ENCODE measurements at regions not wholly inside any gene's neighbourhood (a gene's known extent, or its start where the extent isn't known, plus 50 kb on each side); places are given as distances from the start of the nearest gene placed in this dataset.

- DNase-seq (ENCODE audit: low read depth): no peak
Measured at GRCh38 chr14:65249471-65250161, 147.3 kb upstream of the MAX start.

GRCh38 chr14:65250162-65250495 lies 147.8 kb upstream of the MAX start:
- DNase-seq (ENCODE audit: low read depth): no peak

DNA sequence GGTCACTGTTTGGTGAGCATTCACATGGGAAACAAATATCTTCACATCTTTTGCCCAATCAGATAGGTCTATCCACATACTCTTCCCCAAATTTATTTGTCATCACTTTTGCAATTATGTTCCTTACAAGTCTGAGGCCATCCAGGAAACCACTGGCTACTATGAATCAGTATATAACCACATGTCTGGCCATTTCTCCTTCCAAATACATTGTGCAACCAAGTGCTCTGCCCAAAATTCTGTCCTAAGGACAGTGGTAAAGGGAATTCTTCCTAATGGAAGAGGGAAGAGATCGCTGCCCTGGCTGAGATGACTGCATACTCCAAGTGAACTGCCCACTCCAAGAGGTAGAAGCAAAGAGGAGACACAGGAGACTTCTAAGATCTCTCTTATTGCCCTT lies 148.9 kb upstream of the MAX start:
- DNase-seq (ENCODE audit: low read depth): no peak

- no peak for DNase-seq (ENCODE audit: low read depth)
Measured at GRCh38 chr14:65252482-65253255, 150.4 kb upstream of the MAX start.

DNA sequence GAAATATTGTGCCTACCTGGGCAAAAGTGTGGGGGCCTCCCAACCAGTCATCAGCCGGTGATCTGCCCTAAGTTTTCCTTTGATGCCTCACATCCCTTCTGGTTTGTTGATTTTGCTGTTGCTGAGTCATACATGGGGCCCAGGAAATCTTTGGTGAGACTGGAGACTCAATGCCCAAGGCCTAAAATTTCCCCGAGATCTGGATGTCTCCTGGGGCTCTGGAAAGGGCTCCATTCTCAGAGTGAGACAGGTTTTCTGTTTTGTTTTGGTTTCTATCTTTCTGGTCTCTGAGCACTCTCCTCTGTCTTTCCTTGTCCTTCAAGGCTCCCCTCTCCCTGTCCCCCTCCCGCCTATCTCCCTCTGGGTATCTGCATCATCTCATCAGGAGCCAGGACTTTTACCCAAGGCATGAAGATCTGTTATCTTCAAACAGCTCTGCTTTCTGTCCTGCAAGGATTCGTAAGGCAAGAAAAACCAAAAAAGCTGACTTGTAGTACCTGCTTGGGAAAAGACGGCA lies 152.8 kb upstream of the MAX start:
- no peak for DNase-seq (ENCODE audit: low read depth)

GRCh38 chr14:65255583-65256461 lies 153.5 kb upstream of the MAX start:
- DNase-seq (ENCODE audit: low read depth): no peak

DNA sequence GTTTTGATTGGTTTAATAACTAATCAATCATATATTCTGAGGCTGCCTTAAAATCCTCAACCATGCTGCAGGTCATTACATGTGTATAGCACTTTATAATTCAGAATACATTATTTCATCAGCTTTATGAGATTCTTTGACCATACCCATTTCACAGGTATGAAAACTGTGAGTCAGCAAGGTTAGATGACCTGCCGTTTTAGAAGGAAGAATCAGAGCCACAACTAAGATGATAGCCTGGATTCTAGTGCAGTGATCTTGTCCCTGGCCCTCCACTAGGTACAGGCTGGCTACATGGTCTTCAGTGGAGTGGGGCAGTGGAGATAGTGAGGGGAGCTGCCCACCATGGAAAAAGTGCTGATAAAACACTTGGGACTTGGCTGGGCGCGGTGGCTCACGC lies 154.4 kb upstream of the MAX start:
- DNase-seq (ENCODE audit: low read depth): no peak

GRCh38 chr14:65257425-65257824 lies 155.1 kb upstream of the FUT8 start:
- no peak for DNase-seq (ENCODE audit: low read depth)

GRCh38 chr14:65258391-65258790 lies 154.1 kb upstream of the FUT8 start:
- no peak for DNase-seq (ENCODE audit: low read depth)

- DNase-seq (ENCODE audit: low read depth): no peak
Measured at GRCh38 chr14:65259000-65259399, 153.5 kb upstream of the FUT8 start.

- no peak for DNase-seq (ENCODE audit: low read depth)
Measured at GRCh38 chr14:65260786-65261185, 151.7 kb upstream of the FUT8 start.

- DNase-seq (ENCODE audit: low read depth): no peak
Measured at GRCh38 chr14:65261425-65261920, 151.1 kb upstream of the FUT8 start.

GRCh38 chr14:65261946-65262345 lies 150.6 kb upstream of the FUT8 start:
- no peak for DNase-seq (ENCODE audit: low read depth)

GRCh38 chr14:65263177-65263788 lies 149.2 kb upstream of the FUT8 start:
- no peak for DNase-seq (ENCODE audit: low read depth)

- no peak for DNase-seq (ENCODE audit: low read depth)
Measured at GRCh38 chr14:65267856-65268255, 144.7 kb upstream of the FUT8 start.

GRCh38 chr14:65268594-65268993 lies 143.9 kb upstream of the FUT8 start:
- no peak for DNase-seq (ENCODE audit: low read depth)

GRCh38 chr14:65269732-65270131 lies 142.8 kb upstream of the FUT8 start:
- DNase-seq (ENCODE audit: low read depth): no peak

DNA sequence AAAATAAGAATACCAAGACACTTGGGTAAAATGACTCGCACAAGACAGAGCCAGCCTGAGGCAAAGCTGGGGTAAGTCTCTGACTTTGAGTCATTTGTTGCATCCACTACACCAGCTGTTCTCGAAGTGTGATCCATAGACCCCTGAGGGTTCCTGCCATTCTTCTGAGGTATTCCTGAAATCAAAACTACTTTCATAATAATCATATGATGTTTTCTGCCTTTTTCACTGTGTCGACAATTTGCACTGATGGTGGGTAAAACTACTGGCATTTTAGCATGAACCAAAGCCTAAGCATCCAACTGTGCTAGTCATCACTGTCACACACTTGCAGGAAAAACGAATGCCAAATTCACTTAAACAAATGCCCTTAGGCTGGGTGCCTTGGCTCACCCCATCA lies 135.5 kb upstream of the FUT8 start:
- DNase-seq (ENCODE audit: low read depth): no peak

- DNase-seq (ENCODE audit: low read depth): no peak
Measured at GRCh38 chr14:65277580-65278270, 134.8 kb upstream of the FUT8 start.

DNA sequence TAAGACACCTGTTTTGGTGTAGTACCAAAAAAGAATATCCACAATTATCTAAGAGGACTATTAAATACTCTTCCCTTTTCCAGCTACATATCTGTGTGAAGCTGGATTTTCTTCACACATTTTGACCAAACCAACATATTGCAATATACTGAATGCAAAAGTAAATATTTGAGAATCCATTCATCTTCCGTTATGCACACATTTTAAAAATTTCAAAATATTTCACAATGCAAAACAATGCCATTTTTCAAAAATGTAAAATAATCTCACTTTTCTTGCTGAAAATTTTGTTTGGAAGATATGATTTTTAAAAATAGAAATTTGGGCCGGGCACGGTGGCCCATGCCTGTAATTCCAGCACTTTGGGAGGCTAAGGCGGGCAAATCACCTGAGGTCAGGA lies 133.9 kb upstream of the FUT8 start:
- no peak for DNase-seq (ENCODE audit: low read depth)

- DNase-seq (ENCODE audit: low read depth): no peak
Measured at GRCh38 chr14:65279510-65279909, 133.0 kb upstream of the FUT8 start.

Data from forelimb muscle (tissue), 1 donor.